Liver (tissue), 8 donors: ENCODE measurements at regions not wholly inside any gene's neighbourhood (a gene's known extent, or its start where the extent isn't known, plus 50 kb on each side); places are given as distances from the start of the nearest gene placed in this dataset.

Experiments used
- DNase-seq: peaks from one replicate; pipeline ENCODE4 v3.0.0-alpha.2; 2017; ENCODE audit warnings: low spot score
- H3K27ac ChIP-seq, 2 donors: one replicate each; pipeline ENCODE4 v1.7.0; 2013; ENCODE audit warnings: inconsistent platforms in 2 of 2, low read length in 2 of 2, control low read depth in 1 of 2, low read depth in 1 of 2, mild to moderate bottlenecking in 1 of 2
- H3K27me3 ChIP-seq, 4 donors: one replicate each; pipeline versions ENCODE4 v1.6.1 to v1.7.0; 2013; ENCODE audit warnings: low read length in 3 of 4, inconsistent platforms in 1 of 4, mild to moderate bottlenecking in 1 of 4, moderate library complexity in 1 of 4; ENCODE audit not compliant: control insufficient read depth in 4 of 4, insufficient read depth in 4 of 4
- H3K36me3 ChIP-seq, 4 donors: one replicate each; pipeline versions ENCODE4 v1.6.1 to v1.7.0; 2013; ENCODE audit warnings: low read length in 3 of 4, mild to moderate bottlenecking in 3 of 4, low read depth in 1 of 4, moderate library complexity in 1 of 4; ENCODE audit not compliant: control insufficient read depth in 4 of 4, insufficient read depth in 3 of 4
- H3K4me1 ChIP-seq, 4 donors: one replicate each; pipeline versions ENCODE4 v1.6.1 to v1.7.0; 2013; ENCODE audit warnings: low read length in 3 of 4, mild to moderate bottlenecking in 3 of 4, moderate library complexity in 1 of 4; ENCODE audit not compliant: control insufficient read depth in 4 of 4, insufficient read depth in 4 of 4
- H3K4me3 ChIP-seq, 3 donors: one replicate each; pipeline versions ENCODE4 v1.6.1 to v1.7.0; 2013; ENCODE audit warnings: low read length in 3 of 3, control low read depth in 1 of 3, low read depth in 1 of 3, mild to moderate bottlenecking in 1 of 3
- H3K9ac ChIP-seq, 2 donors: one replicate each; pipeline ENCODE4 v1.7.0; 2013; ENCODE audit warnings: low read length in 2 of 2, mild to moderate bottlenecking in 2 of 2, moderate library complexity in 2 of 2, control low read depth in 1 of 2, low read depth in 1 of 2
- H3K9me3 ChIP-seq, 4 donors: one replicate each; pipeline versions ENCODE4 v1.6.1 to v1.7.0; 2013; ENCODE audit warnings: low read length in 3 of 4; ENCODE audit not compliant: control insufficient read depth in 4 of 4
- EGR1 ChIP-seq, 2 donors: IDR thresholded peaks; 2 replicates each; pipeline ENCODE4 v1.6.1; 2016 to 2018; ENCODE audit warnings: antibody characterized with exemption in 2 of 2, low read depth in 2 of 2
- FOXA1 ChIP-seq: IDR thresholded peaks from 2 replicates; pipeline ENCODE4 v1.6.1; 2016; ENCODE audit warnings: antibody characterized with exemption
- FOXA2 ChIP-seq: IDR thresholded peaks from 2 replicates; pipeline ENCODE4 v1.6.1; 2016; ENCODE audit warnings: antibody characterized with exemption
- GABPA ChIP-seq, 2 donors: IDR thresholded peaks in 1 of 2; conservative IDR thresholded peaks in 1 of 2; 2 replicates each; pipeline ENCODE4 v1.6.1; 2016; ENCODE audit warnings: antibody characterized with exemption in 2 of 2, mild to moderate bottlenecking in 1 of 2, moderate library complexity in 1 of 2
- HNF4A ChIP-seq, 2 donors: conservative IDR thresholded peaks; 2 replicates each; pipeline ENCODE4 v1.6.1; 2016; ENCODE audit warnings: antibody characterized with exemption in 2 of 2, mild to moderate bottlenecking in 2 of 2
- HNF4G ChIP-seq: IDR thresholded peaks from 2 replicates; pipeline ENCODE4 v1.6.1; 2016; ENCODE audit warnings: antibody characterized with exemption
- JUND ChIP-seq, 2 donors: IDR thresholded peaks; 2 replicates each; pipeline ENCODE4 v1.6.1; 2016; ENCODE audit warnings: antibody characterized with exemption in 2 of 2
- MAX ChIP-seq: IDR thresholded peaks from 2 replicates; pipeline ENCODE4 v1.6.1; 2016; ENCODE audit warnings: antibody characterized with exemption
- NR2F2 ChIP-seq: IDR thresholded peaks from 2 replicates; pipeline ENCODE4 v1.6.1; 2016; ENCODE audit warnings: antibody characterized with exemption
- RAD21 ChIP-seq, 2 donors: IDR thresholded peaks; 2 replicates each; pipeline ENCODE4 v1.6.1; 2016; ENCODE audit warnings: antibody characterized with exemption in 2 of 2, mild to moderate bottlenecking in 2 of 2
- REST ChIP-seq: IDR thresholded peaks from 2 replicates; pipeline ENCODE4 v1.6.1; 2016; ENCODE audit warnings: antibody characterized with exemption, mild to moderate bottlenecking
- RXRA ChIP-seq, 2 donors: IDR thresholded peaks; 2 replicates each; pipeline ENCODE4 v1.6.1; 2017 to 2018; ENCODE audit warnings: antibody characterized with exemption in 2 of 2, mild to moderate bottlenecking in 1 of 2
- TAF1 ChIP-seq: conservative IDR thresholded peaks from 2 replicates; pipeline ENCODE4 v1.6.1; 2016; ENCODE audit warnings: antibody characterized with exemption, mild to moderate bottlenecking
- YY1 ChIP-seq: IDR thresholded peaks from 2 replicates; pipeline ENCODE4 v1.6.1; 2016; ENCODE audit warnings: antibody characterized with exemption, mild to moderate bottlenecking
- ZBTB33 ChIP-seq: IDR thresholded peaks from 2 replicates; pipeline ENCODE4 v1.6.1; 2016; ENCODE audit warnings: antibody characterized with exemption
- WGBS: extraction: QIAGEN DNeasy Blood & Tissue Kit; methylation state at CpG from one replicate; pipeline ENCODE4 v1.1.7; 2013; 5-methylcytosine and 5-hydroxymethylcytosine counted together
- TF ChIP-seq, protein P1 (sequence below): IDR thresholded peaks from 2 replicates; pipeline ENCODE4 v1.6.1; 2016; ENCODE audit warnings: antibody characterized with exemption
- TF ChIP-seq, protein P2 (sequence below): fragments of 150-350 bp; IDR thresholded peaks from 2 replicates; pipeline ENCODE4 v1.5.1; 2017; ENCODE audit warnings: improper control_type of control experiment, low read depth, low read length; ENCODE audit not compliant: missing input control
- donor health status: healthy.
- donor health status: healthy.
- donor health status: healthy.
- donor health status: healthy.
- donor health status: healthy.

GRCh38 chr14:89566644-89567415, 149.8 kb upstream of the FOXN3 start:
- no peaks in the 10 kb centered on the region for H3K9me3 ChIP-seq
- H3K27ac ChIP-seq = no peak overlapping the region
- 72% methylated on average over 3 of the region's 3 CpGs for WGBS
- H3K4me1 ChIP-seq = no peaks in the 10 kb centered on the region
- no peaks in the 10 kb centered on the region for H3K27me3 ChIP-seq
- no peak overlapping the region for H3K4me3 ChIP-seq
- H3K36me3 ChIP-seq = no peaks in the 10 kb centered on the region
- no peak for DNase-seq
- TF ChIP-seq HNF4A (conservative IDR thresholded peaks at IDR 0.05) = no peak
- no peak for TF ChIP-seq FOXA2
- TF ChIP-seq HNF4G = no peak
- TF ChIP-seq YY1 = no peak
- TF ChIP-seq EGR1 (IDR thresholded peaks at IDR 0.05; ENCODE audit: low read depth in 2 of 2) = no peak
- TF ChIP-seq RXRA (IDR thresholded peaks at IDR 0.05) = no peak
- no peak for TF ChIP-seq JUND (IDR thresholded peaks at IDR 0.05)
- TF ChIP-seq TAF1 = no peak
- no peak for TF ChIP-seq FOXA1
- no peak for TF ChIP-seq ZBTB33
- TF ChIP-seq MAX = no peak
- TF ChIP-seq GABPA (IDR thresholded peaks at IDR 0.05 in 1 of 2, conservative IDR thresholded peaks at IDR 0.05 in 1 of 2) = no peak
- no peak for TF ChIP-seq REST
- TF ChIP-seq NR2F2 = no peak
- TF ChIP-seq RAD21 (IDR thresholded peaks at IDR 0.05) = no peak
- TF ChIP-seq, protein P1, sequence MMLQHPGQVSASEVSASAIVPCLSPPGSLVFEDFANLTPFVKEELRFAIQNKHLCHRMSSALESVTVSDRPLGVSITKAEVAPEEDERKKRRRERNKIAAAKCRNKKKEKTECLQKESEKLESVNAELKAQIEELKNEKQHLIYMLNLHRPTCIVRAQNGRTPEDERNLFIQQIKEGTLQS = no peak
- TF ChIP-seq, protein P2, sequence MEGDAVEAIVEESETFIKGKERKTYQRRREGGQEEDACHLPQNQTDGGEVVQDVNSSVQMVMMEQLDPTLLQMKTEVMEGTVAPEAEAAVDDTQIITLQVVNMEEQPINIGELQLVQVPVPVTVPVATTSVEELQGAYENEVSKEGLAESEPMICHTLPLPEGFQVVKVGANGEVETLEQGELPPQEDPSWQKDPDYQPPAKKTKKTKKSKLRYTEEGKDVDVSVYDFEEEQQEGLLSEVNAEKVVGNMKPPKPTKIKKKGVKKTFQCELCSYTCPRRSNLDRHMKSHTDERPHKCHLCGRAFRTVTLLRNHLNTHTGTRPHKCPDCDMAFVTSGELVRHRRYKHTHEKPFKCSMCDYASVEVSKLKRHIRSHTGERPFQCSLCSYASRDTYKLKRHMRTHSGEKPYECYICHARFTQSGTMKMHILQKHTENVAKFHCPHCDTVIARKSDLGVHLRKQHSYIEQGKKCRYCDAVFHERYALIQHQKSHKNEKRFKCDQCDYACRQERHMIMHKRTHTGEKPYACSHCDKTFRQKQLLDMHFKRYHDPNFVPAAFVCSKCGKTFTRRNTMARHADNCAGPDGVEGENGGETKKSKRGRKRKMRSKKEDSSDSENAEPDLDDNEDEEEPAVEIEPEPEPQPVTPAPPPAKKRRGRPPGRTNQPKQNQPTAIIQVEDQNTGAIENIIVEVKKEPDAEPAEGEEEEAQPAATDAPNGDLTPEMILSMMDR = no peak
- no peak overlapping the region for H3K9ac ChIP-seq
